OCI-LY1 (cell line): ENCODE measurements at regions not wholly inside any gene's neighbourhood (a gene's known extent, or its start where the extent isn't known, plus 50 kb on each side); places are given as distances from the start of the nearest gene placed in this dataset.

ENCODE experiments used
- H2AFZ ChIP-seq: fragments of 200-600 bp; sonication (generic), shearing (Covaris generic); 2 replicates; pipeline ENCODE4 v1.6.0; 2014; ENCODE audit warnings: antibody characterized with exemption, mild to moderate bottlenecking, low read length
- H3F3A ChIP-seq: fragments of 200-600 bp; sonication (generic), shearing (Covaris generic); 2 replicates; pipeline ENCODE4 v1.6.0; 2014; ENCODE audit warnings: mild to moderate bottlenecking, antibody characterized with exemption, low read length, moderate library complexity; ENCODE audit not compliant: insufficient read depth
- H3K27ac ChIP-seq: fragments of 200-600 bp; sonication (generic); 2 replicates; pipeline ENCODE4 v1.5.1; 2014; ENCODE audit warnings: low read length, mixed run types, mild to moderate bottlenecking, low read depth; ENCODE audit not compliant: poor library complexity, severe bottlenecking
- H3K27me3 ChIP-seq: fragments of 200-600 bp; sonication (generic); 2 replicates; pipeline ENCODE4 v1.6.0; 2014; ENCODE audit warnings: antibody characterized with exemption, mild to moderate bottlenecking, low read length, moderate library complexity; ENCODE audit not compliant: insufficient read depth
- H3K36me3 ChIP-seq: fragments of 200-600 bp; sonication (generic); 2 replicates; pipeline ENCODE4 v1.6.1; 2014; ENCODE audit warnings: mild to moderate bottlenecking, antibody characterized with exemption, low read length, moderate library complexity, mixed read lengths; ENCODE audit not compliant: insufficient read depth
- H3K4me1 ChIP-seq: fragments of 200-600 bp; sonication (generic); 2 replicates; pipeline ENCODE4 v1.5.1; 2014; ENCODE audit warnings: mild to moderate bottlenecking, low read length, moderate library complexity; ENCODE audit not compliant: insufficient read depth, severe bottlenecking
- H3K4me2 ChIP-seq: fragments of 200-600 bp; sonication (generic), shearing (Covaris generic); 2 replicates; pipeline ENCODE4 v1.6.1; 2014; ENCODE audit warnings: low read length
- H3K4me3 ChIP-seq: fragments of 200-600 bp; sonication (generic); 2 replicates; pipeline ENCODE4 v1.5.1; 2014; ENCODE audit warnings: low read length, low read depth, mild to moderate bottlenecking, mixed read lengths; ENCODE audit not compliant: poor library complexity, severe bottlenecking
- H3K79me2 ChIP-seq: fragments of 200-600 bp; shearing (Covaris generic); 2 replicates; pipeline ENCODE4 v1.6.1; 2016; ENCODE audit warnings: mixed run types, low read length, mixed read lengths; ENCODE audit not compliant: insufficient read depth
- H3K9ac ChIP-seq: fragments of 200-600 bp; sonication (generic), shearing (Covaris generic); 2 replicates; pipeline ENCODE4 v1.6.1; 2014; ENCODE audit warnings: mild to moderate bottlenecking, low read length, mixed read lengths
- H3K9me2 ChIP-seq: fragments of 200-600 bp; sonication (generic), shearing (Covaris generic); 2 replicates; pipeline ENCODE4 v1.6.1; 2014; ENCODE audit warnings: low read depth, mild to moderate bottlenecking, low read length, mixed read lengths
- H3K9me3 ChIP-seq: fragments of 200-600 bp; shearing (Covaris generic); 2 replicates; pipeline ENCODE4 v1.6.1; 2014; ENCODE audit warnings: low read length, mixed read lengths
- H4K20me1 ChIP-seq: fragments of 200-600 bp; sonication (generic), shearing (Covaris generic); 2 replicates; pipeline ENCODE4 v1.6.0; 2016; ENCODE audit warnings: mild to moderate bottlenecking, low read length; ENCODE audit not compliant: insufficient read depth
- EZH2 ChIP-seq: fragments of 200-600 bp; sonication (generic), shearing (Covaris generic); IDR thresholded peaks from 2 replicates; pipeline ENCODE4 v1.8.0; 2017; ENCODE audit warnings: borderline replicate concordance, mixed run types, mild to moderate bottlenecking, antibody characterized with exemption, low read length, moderate library complexity, mixed read lengths
- TF ChIP-seq, protein P1 (sequence below): fragments of 200-600 bp; sonication (generic), shearing (Covaris generic); IDR thresholded peaks from 2 replicates; pipeline ENCODE4 v1.5.1; 2017; ENCODE audit warnings: mild to moderate bottlenecking, antibody characterized with exemption, low read length, moderate library complexity, mixed read lengths

DNA sequence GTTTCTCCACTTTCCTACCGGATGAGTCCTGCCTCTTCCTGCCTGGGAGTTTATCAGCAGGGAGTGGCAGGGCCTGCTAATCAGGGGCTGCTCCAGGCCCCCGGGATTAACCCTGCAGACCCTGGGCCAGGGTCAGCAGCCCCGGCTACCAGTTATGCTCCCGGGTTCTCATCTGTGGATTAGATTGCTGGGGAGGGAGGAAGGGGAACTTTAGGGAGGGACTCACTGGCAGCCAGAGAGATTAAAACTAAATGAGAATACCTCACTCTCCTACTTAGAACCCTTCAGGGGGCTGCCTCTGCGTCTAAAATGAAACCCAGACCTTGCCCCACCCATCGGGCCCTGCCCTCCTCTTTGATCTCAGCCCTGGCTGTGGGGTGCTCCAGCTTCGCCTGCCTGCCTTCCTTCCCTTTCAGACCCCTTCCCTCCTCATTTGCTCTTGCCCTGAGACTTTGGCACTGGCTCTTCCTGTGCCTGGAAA is 130.5 kb upstream of the HAND1 start:
- Histone ChIP-seq H3K27me3 (peaks cover 5% of the 10 kb centered on the region; the same call in 1 of the 2 replicates), H3K9ac (no peak overlapping the region), H2AFZ (no peak overlapping the region), H3K4me2 (no peak overlapping the region), H3F3A (no peaks in the 10 kb centered on the region), H3K4me3 (no peak overlapping the region), H3K36me3 (no peaks in the 10 kb centered on the region), H3K9me2 (no peaks in the 10 kb centered on the region), H4K20me1 (no peaks in the 10 kb centered on the region), H3K79me2 (no peaks in the 10 kb centered on the region), H3K9me3 (no peaks in the 10 kb centered on the region), H3K27ac (no peak overlapping the region), H3K4me1 (no peaks in the 10 kb centered on the region)
- TF ChIP-seq, protein P1, sequence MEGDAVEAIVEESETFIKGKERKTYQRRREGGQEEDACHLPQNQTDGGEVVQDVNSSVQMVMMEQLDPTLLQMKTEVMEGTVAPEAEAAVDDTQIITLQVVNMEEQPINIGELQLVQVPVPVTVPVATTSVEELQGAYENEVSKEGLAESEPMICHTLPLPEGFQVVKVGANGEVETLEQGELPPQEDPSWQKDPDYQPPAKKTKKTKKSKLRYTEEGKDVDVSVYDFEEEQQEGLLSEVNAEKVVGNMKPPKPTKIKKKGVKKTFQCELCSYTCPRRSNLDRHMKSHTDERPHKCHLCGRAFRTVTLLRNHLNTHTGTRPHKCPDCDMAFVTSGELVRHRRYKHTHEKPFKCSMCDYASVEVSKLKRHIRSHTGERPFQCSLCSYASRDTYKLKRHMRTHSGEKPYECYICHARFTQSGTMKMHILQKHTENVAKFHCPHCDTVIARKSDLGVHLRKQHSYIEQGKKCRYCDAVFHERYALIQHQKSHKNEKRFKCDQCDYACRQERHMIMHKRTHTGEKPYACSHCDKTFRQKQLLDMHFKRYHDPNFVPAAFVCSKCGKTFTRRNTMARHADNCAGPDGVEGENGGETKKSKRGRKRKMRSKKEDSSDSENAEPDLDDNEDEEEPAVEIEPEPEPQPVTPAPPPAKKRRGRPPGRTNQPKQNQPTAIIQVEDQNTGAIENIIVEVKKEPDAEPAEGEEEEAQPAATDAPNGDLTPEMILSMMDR = no peak
- TF ChIP-seq EZH2 = no peak

DNA sequence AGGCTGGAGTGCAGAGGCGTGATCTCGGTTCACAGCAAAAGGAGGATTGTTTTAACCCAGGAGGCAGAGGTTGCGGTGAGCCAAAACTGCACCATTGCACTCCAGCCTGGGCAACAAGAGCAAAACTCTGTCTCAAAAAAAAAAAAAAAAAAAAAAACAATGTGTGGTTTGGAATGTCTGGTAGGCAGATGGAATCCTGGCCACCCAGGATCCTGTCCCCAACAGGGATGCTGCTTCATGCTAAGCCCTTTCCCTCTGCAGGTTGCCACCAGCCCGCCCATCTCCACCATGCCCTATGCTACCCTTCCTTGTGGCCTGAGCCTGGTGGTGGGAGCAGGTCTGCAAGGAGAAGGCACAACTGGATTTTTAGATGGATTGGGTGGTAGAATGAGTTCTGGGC is 129.7 kb upstream of the HAND1 start:
- Histone ChIP-seq H3K27me3 (peaks cover 5% of the 10 kb centered on the region; the same call in 1 of the 2 replicates), H3K9me3 (no peaks in the 10 kb centered on the region), H3F3A (no peaks in the 10 kb centered on the region), H4K20me1 (no peaks in the 10 kb centered on the region), H3K79me2 (no peaks in the 10 kb centered on the region), H3K4me3 (no peak overlapping the region), H3K9ac (no peak overlapping the region), H3K9me2 (no peaks in the 10 kb centered on the region), H3K4me2 (no peak overlapping the region), H3K27ac (no peak overlapping the region), H3K36me3 (no peaks in the 10 kb centered on the region), H3K4me1 (no peaks in the 10 kb centered on the region), H2AFZ (no peak overlapping the region)
- TF ChIP-seq EZH2 = no peak
- TF ChIP-seq, protein P1 = no peak

DNA sequence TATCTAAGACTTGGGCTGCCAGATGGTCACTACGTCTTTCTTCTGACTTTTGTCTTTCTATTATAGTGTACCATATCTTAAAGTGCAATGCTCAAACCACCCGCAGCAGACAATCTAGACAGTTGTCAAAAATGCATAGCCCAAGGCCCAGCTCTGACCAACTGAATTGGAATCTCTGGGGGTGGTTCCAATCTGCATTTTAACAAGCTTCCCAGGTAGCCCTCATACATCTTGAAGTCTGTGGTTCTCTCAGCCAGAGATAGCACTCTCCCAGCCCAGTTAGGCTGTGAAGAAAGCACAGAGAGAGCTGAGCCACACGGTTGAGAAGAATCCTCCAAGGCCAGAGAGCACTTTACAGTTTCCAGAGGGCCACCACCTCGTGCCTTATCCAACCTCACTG is 128.2 kb upstream of the HAND1 start:
- Histone ChIP-seq H2AFZ (no peak overlapping the region), H3F3A (no peaks in the 10 kb centered on the region), H3K9me2 (no peaks in the 10 kb centered on the region), H3K27ac (no peak overlapping the region), H3K9ac (no peak overlapping the region), H3K4me3 (no peak overlapping the region), H3K27me3 (peaks cover 5% of the 10 kb centered on the region; the same call in 1 of the 2 replicates), H4K20me1 (no peaks in the 10 kb centered on the region), H3K79me2 (no peaks in the 10 kb centered on the region), H3K4me1 (no peaks in the 10 kb centered on the region), H3K9me3 (no peaks in the 10 kb centered on the region), H3K4me2 (no peak overlapping the region), H3K36me3 (no peaks in the 10 kb centered on the region)
- TF ChIP-seq EZH2 = no peak
- TF ChIP-seq, protein P1 = no peak
